Lung (tissue), 11 donors: ENCODE measurements at regions not wholly inside any gene's neighbourhood (a gene's known extent, or its start where the extent isn't known, plus 50 kb on each side); places are given as distances from the start of the nearest gene placed in this dataset.

ENCODE experiments used
- ATAC-seq: fragments of 200-7000 bp; cut with Tn5 transposase; one replicate; pipeline ENCODE4 v1.9.1; 2020; ENCODE audit warnings: moderate number of reproducible peaks; ENCODE audit not compliant: insufficient read depth, low FRiP score
- DNase-seq, 3 donors: peaks; one replicate each; pipeline ENCODE4 v3.0.0-alpha.2; 2013 to 2017
- H3K27ac ChIP-seq, 2 donors: one replicate each; pipeline ENCODE4 v1.5.1; 2013; ENCODE audit warnings: mild to moderate bottlenecking in 2 of 2, moderate library complexity in 2 of 2, control low read depth in 1 of 2, inconsistent platforms in 1 of 2, low read depth in 1 of 2, low read length in 1 of 2
- H3K27me3 ChIP-seq, 3 donors: one replicate each; pipeline ENCODE4 v1.5.1; 2013; ENCODE audit warnings: low read length in 2 of 3; ENCODE audit not compliant: control insufficient read depth in 3 of 3, insufficient read depth in 3 of 3
- H3K36me3 ChIP-seq, 4 donors: one replicate each; pipeline ENCODE4 v1.5.1; 2013; ENCODE audit warnings: low read length in 4 of 4, mild to moderate bottlenecking in 1 of 4, moderate library complexity in 1 of 4; ENCODE audit not compliant: control insufficient read depth in 4 of 4, insufficient read depth in 4 of 4
- H3K4me1 ChIP-seq, 5 donors: one replicate each; pipeline ENCODE4 v1.5.1; 2013; ENCODE audit warnings: low read length in 5 of 5, mild to moderate bottlenecking in 2 of 5, moderate library complexity in 1 of 5; ENCODE audit not compliant: control insufficient read depth in 5 of 5, insufficient read depth in 5 of 5
- H3K4me3 ChIP-seq: one replicate; pipeline ENCODE4 v1.5.1; 2013; ENCODE audit warnings: mild to moderate bottlenecking, control low read depth, moderate library complexity
- H3K9ac ChIP-seq, 2 donors: one replicate each; pipeline ENCODE4 v1.5.1; 2013; ENCODE audit warnings: low read length in 2 of 2, control low read depth in 1 of 2; ENCODE audit not compliant: insufficient read depth in 1 of 2
- H3K9me3 ChIP-seq, 4 donors: one replicate each; pipeline ENCODE4 v1.5.1; 2013; ENCODE audit warnings: low read length in 3 of 4, mild to moderate bottlenecking in 1 of 4, moderate library complexity in 1 of 4; ENCODE audit not compliant: control insufficient read depth in 4 of 4, insufficient read depth in 3 of 4
- WGBS, 2 donors: extraction: QIAGEN DNeasy Blood & Tissue Kit; methylation state at CpG; one replicate each; pipeline ENCODE4 v1.1.7; 2013; 5-methylcytosine and 5-hydroxymethylcytosine counted together
- TF ChIP-seq, protein P1 (sequence below): IDR thresholded peaks from 2 replicates; pipeline ENCODE4 v1.5.1; 2012; ENCODE audit warnings: mild to moderate bottlenecking; ENCODE audit errors: control extremely low read depth, extremely low read depth
- donor health status: control.
- donor health status: control.
- donor health status: Bipolar disorder and iron deficiency.
- donor health status: healthy.
- donor health status: DM: yes; HTN: yes; CAD: no.

- H3K4me1 ChIP-seq, result peaks cover 0 to 3% (median 0%) of the 10 kb centered on the region in 5 donors
- DNase-seq (no peak), ATAC-seq (no peak)
- H3K27me3 ChIP-seq, result no peaks in the 10 kb centered on the region
- no peak overlapping the region for H3K27ac ChIP-seq
- no peak overlapping the region for H3K9ac ChIP-seq
- no peaks in the 10 kb centered on the region for H3K9me3 ChIP-seq
- TF ChIP-seq, protein P1, sequence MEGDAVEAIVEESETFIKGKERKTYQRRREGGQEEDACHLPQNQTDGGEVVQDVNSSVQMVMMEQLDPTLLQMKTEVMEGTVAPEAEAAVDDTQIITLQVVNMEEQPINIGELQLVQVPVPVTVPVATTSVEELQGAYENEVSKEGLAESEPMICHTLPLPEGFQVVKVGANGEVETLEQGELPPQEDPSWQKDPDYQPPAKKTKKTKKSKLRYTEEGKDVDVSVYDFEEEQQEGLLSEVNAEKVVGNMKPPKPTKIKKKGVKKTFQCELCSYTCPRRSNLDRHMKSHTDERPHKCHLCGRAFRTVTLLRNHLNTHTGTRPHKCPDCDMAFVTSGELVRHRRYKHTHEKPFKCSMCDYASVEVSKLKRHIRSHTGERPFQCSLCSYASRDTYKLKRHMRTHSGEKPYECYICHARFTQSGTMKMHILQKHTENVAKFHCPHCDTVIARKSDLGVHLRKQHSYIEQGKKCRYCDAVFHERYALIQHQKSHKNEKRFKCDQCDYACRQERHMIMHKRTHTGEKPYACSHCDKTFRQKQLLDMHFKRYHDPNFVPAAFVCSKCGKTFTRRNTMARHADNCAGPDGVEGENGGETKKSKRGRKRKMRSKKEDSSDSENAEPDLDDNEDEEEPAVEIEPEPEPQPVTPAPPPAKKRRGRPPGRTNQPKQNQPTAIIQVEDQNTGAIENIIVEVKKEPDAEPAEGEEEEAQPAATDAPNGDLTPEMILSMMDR, result no peak
- H3K36me3 ChIP-seq, result peaks cover 3 to 24% (median 11%) of the 10 kb centered on the region in 4 donors
- 57 to 73% methylated on average over 2 of the region's 2 CpGs for WGBS, 2 donors
- no peak overlapping the region for H3K4me3 ChIP-seq
These were observed 492.9 kb downstream of the UTRN start for GRCh38 chr6:144778056-144778455.

- H3K4me1 ChIP-seq, result peaks cover 0 to 3% (median 0%) of the 10 kb centered on the region in 5 donors
- no peaks in the 10 kb centered on the region for H3K9me3 ChIP-seq
- TF ChIP-seq, protein P1, result no peak
- no peak overlapping the region for H3K27ac ChIP-seq
- 94 to 98% methylated on average over 1 of the region's 1 CpG for WGBS, 2 donors
- H3K27me3 ChIP-seq, result no peaks in the 10 kb centered on the region
- ATAC-seq (no peak), DNase-seq (no peak)
- H3K9ac ChIP-seq, result no peak overlapping the region
- H3K36me3 ChIP-seq, result peaks cover 3 to 20% (median 9%) of the 10 kb centered on the region in 4 donors
- H3K4me3 ChIP-seq, result no peak overlapping the region
These were observed 493.8 kb downstream of the UTRN start for GRCh38 chr6:144778773-144779492.

DNA sequence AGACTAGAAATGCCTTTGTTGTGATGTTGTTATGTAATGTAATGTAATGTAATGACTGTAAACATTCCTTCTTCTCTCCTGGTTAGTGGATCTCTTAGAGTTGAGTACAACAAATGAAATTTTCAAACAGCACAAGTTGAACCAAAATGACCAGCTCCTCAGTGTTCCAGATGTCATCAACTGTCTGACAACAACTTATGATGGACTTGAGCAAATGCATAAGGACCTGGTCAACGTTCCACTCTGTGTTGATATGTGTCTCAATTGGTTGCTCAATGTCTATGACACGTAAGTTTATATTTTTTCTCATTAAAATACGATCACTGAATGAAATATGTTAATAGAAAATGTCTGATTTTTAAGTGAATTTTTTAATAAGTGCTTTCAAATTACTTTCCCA, 496.7 kb downstream of the UTRN start:
- ATAC-seq, result no peak
- Histone ChIP-seq H3K9ac (no peak overlapping the region), H3K27ac (no peak overlapping the region), H3K27me3 (no peaks in the 10 kb centered on the region), H3K4me3 (no peak overlapping the region), H3K4me1 (peaks cover 0 to 3% (median 0%) of the 10 kb centered on the region in 5 donors), H3K9me3 (no peaks in the 10 kb centered on the region), H3K36me3 (peaks cover 0 to 7% (median 2%) of the 10 kb centered on the region in 4 donors)
- TF ChIP-seq, protein P1, result no peak
- 69 to 81% methylated on average over 3 of the region's 3 CpGs for WGBS, 2 donors
- peak in 2 of 3 donors; percentile 16 to 29 for DNase-seq

- TF ChIP-seq, protein P1, result no peak
- DNase-seq (no peak), ATAC-seq (no peak)
- Histone ChIP-seq H3K9me3 (no peaks in the 10 kb centered on the region), H3K27ac (no peak overlapping the region), H3K27me3 (no peaks in the 10 kb centered on the region), H3K9ac (no peak overlapping the region), H3K4me3 (no peak overlapping the region), H3K36me3 (peaks cover 0 to 6% (median 2%) of the 10 kb centered on the region in 4 donors), H3K4me1 (peaks cover 0 to 3% (median 0%) of the 10 kb centered on the region in 5 donors)
- WGBS, 2 donors, result 88 to 94% methylated on average over 6 of the region's 6 CpGs
These were observed 497.5 kb downstream of the UTRN start for GRCh38 chr6:144782634-144783033.
